ENCODE measurements at regions not wholly inside any gene's neighbourhood (a gene's known extent, or its start where the extent isn't known, plus 50 kb on each side); places are given as distances from the start of the nearest gene placed in this dataset.

DNA sequence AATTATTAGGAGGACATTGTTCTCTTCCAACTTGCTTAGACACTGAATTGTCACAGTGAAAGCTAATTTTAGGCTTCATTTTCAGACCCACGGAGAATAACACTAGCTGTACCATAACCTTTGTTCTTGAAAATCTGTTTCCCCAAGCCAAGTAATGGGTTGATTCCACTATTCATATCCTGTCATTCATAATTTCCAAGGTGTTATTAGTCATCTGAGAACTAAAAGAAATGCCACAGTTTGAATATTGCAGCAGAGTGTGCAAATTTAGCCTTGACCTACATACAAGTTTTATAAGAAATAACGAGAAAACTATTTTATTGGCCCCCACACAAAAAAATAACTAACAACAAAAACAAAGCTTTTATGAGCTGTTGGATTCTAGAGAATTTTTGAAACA, 148.5 kb upstream of the TYRP1 start:
- TF ChIP-seq, protein P1, sequence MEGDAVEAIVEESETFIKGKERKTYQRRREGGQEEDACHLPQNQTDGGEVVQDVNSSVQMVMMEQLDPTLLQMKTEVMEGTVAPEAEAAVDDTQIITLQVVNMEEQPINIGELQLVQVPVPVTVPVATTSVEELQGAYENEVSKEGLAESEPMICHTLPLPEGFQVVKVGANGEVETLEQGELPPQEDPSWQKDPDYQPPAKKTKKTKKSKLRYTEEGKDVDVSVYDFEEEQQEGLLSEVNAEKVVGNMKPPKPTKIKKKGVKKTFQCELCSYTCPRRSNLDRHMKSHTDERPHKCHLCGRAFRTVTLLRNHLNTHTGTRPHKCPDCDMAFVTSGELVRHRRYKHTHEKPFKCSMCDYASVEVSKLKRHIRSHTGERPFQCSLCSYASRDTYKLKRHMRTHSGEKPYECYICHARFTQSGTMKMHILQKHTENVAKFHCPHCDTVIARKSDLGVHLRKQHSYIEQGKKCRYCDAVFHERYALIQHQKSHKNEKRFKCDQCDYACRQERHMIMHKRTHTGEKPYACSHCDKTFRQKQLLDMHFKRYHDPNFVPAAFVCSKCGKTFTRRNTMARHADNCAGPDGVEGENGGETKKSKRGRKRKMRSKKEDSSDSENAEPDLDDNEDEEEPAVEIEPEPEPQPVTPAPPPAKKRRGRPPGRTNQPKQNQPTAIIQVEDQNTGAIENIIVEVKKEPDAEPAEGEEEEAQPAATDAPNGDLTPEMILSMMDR (IDR thresholded peaks at IDR 0.05) = no peak
- TF ChIP-seq POLR2A (IDR thresholded peaks at IDR 0.05) = no peak
